ENCODE measurements at regions not wholly inside any gene's neighbourhood (a gene's known extent, or its start where the extent isn't known, plus 50 kb on each side); places are given as distances from the start of the nearest gene placed in this dataset.

- Histone ChIP-seq H3F3A (ENCODE audit: low read depth) (no peaks in the 10 kb centered on the region), H3K4me2 (ENCODE audit: low read depth, low read length, poor library complexity, severe bottlenecking) (no peak overlapping the region), H3K9ac (ENCODE audit: low read depth, low read length, poor library complexity, severe bottlenecking) (no peak overlapping the region)
These were observed 537.5 kb downstream of the QKI start for GRCh38 chr6:163952005-163952404.

GRCh38 chr6:163951326-163951725 lies 536.8 kb downstream of the QKI start:
- Histone ChIP-seq H3K9me3 (ENCODE audit: insufficient read depth, low read depth, low read length) (no peaks in the 10 kb centered on the region), H3K4me3 (ENCODE audit: low read length, poor library complexity, severe bottlenecking) (no peak overlapping the region), H3K79me2 (ENCODE audit: insufficient read depth, low read length) (no peaks in the 10 kb centered on the region), H2AFZ (ENCODE audit: low read length) (no peak overlapping the region), H3K36me3 (ENCODE audit: insufficient read depth, low read length) (no peaks in the 10 kb centered on the region), H3K4me1 (ENCODE audit: insufficient read depth, low read length, poor library complexity, severe bottlenecking) (no peaks in the 10 kb centered on the region), H3K27me3 (ENCODE audit: insufficient read depth, low read length, poor library complexity, severe bottlenecking) (no peaks in the 10 kb centered on the region), H3K9ac (ENCODE audit: low read depth, low read length, poor library complexity, severe bottlenecking) (no peak overlapping the region), H4K20me1 (ENCODE audit: insufficient read depth, low read length, poor library complexity, severe bottlenecking) (no peaks in the 10 kb centered on the region), H3K9me2 (replicated peaks; ENCODE audit: low read depth, low read length) (no peaks in the 10 kb centered on the region), H3F3A (ENCODE audit: low read depth) (no peaks in the 10 kb centered on the region), H3K4me2 (ENCODE audit: low read depth, low read length, poor library complexity, severe bottlenecking) (no peak overlapping the region)
- TF ChIP-seq CTCF (conservative IDR thresholded peaks at IDR 0.05; ENCODE audit: low read length), result no peak
- no peak for TF ChIP-seq EZH2phosphoT487 (IDR thresholded peaks at IDR 0.05; ENCODE audit: borderline replicate concordance)

More at GRCh38 chr6:163952005-163952404, 537.5 kb downstream of the QKI start:
- H3K79me2 ChIP-seq (ENCODE audit: insufficient read depth, low read length), result no peaks in the 10 kb centered on the region
- no peaks in the 10 kb centered on the region for H3K36me3 ChIP-seq (ENCODE audit: insufficient read depth, low read length)
- H3K4me1 ChIP-seq (ENCODE audit: insufficient read depth, low read length, poor library complexity, severe bottlenecking), result no peaks in the 10 kb centered on the region
- TF ChIP-seq EZH2phosphoT487 (IDR thresholded peaks at IDR 0.05; ENCODE audit: borderline replicate concordance) (no peak), CTCF (conservative IDR thresholded peaks at IDR 0.05; ENCODE audit: low read length) (no peak)
- no peaks in the 10 kb centered on the region for H3K9me3 ChIP-seq (ENCODE audit: insufficient read depth, low read depth, low read length)
- no peaks in the 10 kb centered on the region for H3K9me2 ChIP-seq (replicated peaks; ENCODE audit: low read depth, low read length)
- no peaks in the 10 kb centered on the region for H3K27me3 ChIP-seq (ENCODE audit: insufficient read depth, low read length, poor library complexity, severe bottlenecking)
- H4K20me1 ChIP-seq (ENCODE audit: insufficient read depth, low read length, poor library complexity, severe bottlenecking), result no peaks in the 10 kb centered on the region
- no peak overlapping the region for H2AFZ ChIP-seq (ENCODE audit: low read length)
- no peak overlapping the region for H3K4me3 ChIP-seq (ENCODE audit: low read length, poor library complexity, severe bottlenecking)

- H3K27me3 ChIP-seq (ENCODE audit: insufficient read depth, low read length, poor library complexity, severe bottlenecking), result no peaks in the 10 kb centered on the region
- no peak overlapping the region for H3K4me3 ChIP-seq (ENCODE audit: low read length, poor library complexity, severe bottlenecking)
- H3K4me2 ChIP-seq (ENCODE audit: low read depth, low read length, poor library complexity, severe bottlenecking), result no peak overlapping the region
- no peaks in the 10 kb centered on the region for H3K36me3 ChIP-seq (ENCODE audit: insufficient read depth, low read length)
- H3K9me3 ChIP-seq (ENCODE audit: insufficient read depth, low read depth, low read length), result no peaks in the 10 kb centered on the region
- no peak overlapping the region for H3K9ac ChIP-seq (ENCODE audit: low read depth, low read length, poor library complexity, severe bottlenecking)
- no peaks in the 10 kb centered on the region for H4K20me1 ChIP-seq (ENCODE audit: insufficient read depth, low read length, poor library complexity, severe bottlenecking)
- H3K9me2 ChIP-seq (replicated peaks; ENCODE audit: low read depth, low read length), result no peaks in the 10 kb centered on the region
- TF ChIP-seq EZH2phosphoT487 (IDR thresholded peaks at IDR 0.05; ENCODE audit: borderline replicate concordance) (no peak), CTCF (conservative IDR thresholded peaks at IDR 0.05; ENCODE audit: low read length) (no peak)
- no peaks in the 10 kb centered on the region for H3K79me2 ChIP-seq (ENCODE audit: insufficient read depth, low read length)
- no peaks in the 10 kb centered on the region for H3K4me1 ChIP-seq (ENCODE audit: insufficient read depth, low read length, poor library complexity, severe bottlenecking)
- no peaks in the 10 kb centered on the region for H3F3A ChIP-seq (ENCODE audit: low read depth)
- no peak overlapping the region for H2AFZ ChIP-seq (ENCODE audit: low read length)
These were observed 535.6 kb downstream of the QKI start for GRCh38 chr6:163950159-163950558.
